ENCODE measurements at regions not wholly inside any gene's neighbourhood (a gene's known extent, or its start where the extent isn't known, plus 50 kb on each side); places are given as distances from the start of the nearest gene placed in this dataset.
"Not testable (repeated sequence)": the region's sequence is repeated elsewhere in the genome, so short reads cannot be mapped to it uniquely, and the experiment has no call there.

GRCh38 chr5:163163858-163164257, 273.5 kb upstream of the CCNG1 start:
- TF ChIP-seq CTCF (IDR thresholded peaks at IDR 0.05; ENCODE audit: control extremely low read depth, extremely low read depth, low read depth, missing control alignments) = no peak
- DNase-seq (ENCODE audit: extremely low spot score) = no peak
- CTCF ChIA-PET = interaction anchor here (1.2 kb wide), 1 partner anchor 14 kb away, joined by 3 read pairs; no protein-coding TSS in a partner anchor
- POLR2A ChIA-PET = no interaction called here

GRCh38 chr5:163165277-163165676, 272.1 kb upstream of the CCNG1 start:
- POLR2A ChIA-PET = no interaction called here
- no peak for DNase-seq (ENCODE audit: extremely low spot score)
- no peak for TF ChIP-seq CTCF (IDR thresholded peaks at IDR 0.05; ENCODE audit: control extremely low read depth, extremely low read depth, low read depth, missing control alignments)
- CTCF ChIA-PET = no interaction called here

GRCh38 chr5:163170161-163170560, 267.2 kb upstream of the CCNG1 start:
- DNase-seq (ENCODE audit: extremely low spot score); CTCF ChIA-PET; POLR2A ChIA-PET: not testable (repeated sequence)

- ChIA-PET POLR2A (no interaction called here), CTCF (no interaction called here)
- no peak for DNase-seq (ENCODE audit: extremely low spot score)
- no peak for TF ChIP-seq CTCF (IDR thresholded peaks at IDR 0.05; ENCODE audit: control extremely low read depth, extremely low read depth, low read depth, missing control alignments)
Observed at GRCh38 chr5:163172540-163173338, 264.7 kb upstream of the CCNG1 start.

GRCh38 chr5:163177971-163178370, 259.4 kb upstream of the CCNG1 start:
- POLR2A ChIA-PET = no interaction called here
- TF ChIP-seq CTCF (IDR thresholded peaks at IDR 0.05; ENCODE audit: control extremely low read depth, extremely low read depth, low read depth, missing control alignments) = no peak
- CTCF ChIA-PET = interaction anchor here (1.1 to 1.2 kb wide), 2 partner anchors 14 to 21 kb away, joined by 3 read pairs; no protein-coding TSS in a partner anchor
- DNase-seq (ENCODE audit: extremely low spot score) = no peak

- no peak for TF ChIP-seq CTCF (IDR thresholded peaks at IDR 0.05; ENCODE audit: control extremely low read depth, extremely low read depth, low read depth, missing control alignments)
Observed at GRCh38 chr5:163185315-163185714, 252.1 kb upstream of the CCNG1 start.

GRCh38 chr5:163189023-163189553, 248.3 kb upstream of the CCNG1 start:
- DNase-seq (ENCODE audit: extremely low spot score) = no peak
- TF ChIP-seq CTCF (IDR thresholded peaks at IDR 0.05; ENCODE audit: control extremely low read depth, extremely low read depth, low read depth, missing control alignments) = no peak
- ChIA-PET CTCF (no interaction called here), POLR2A (no interaction called here)

More at GRCh38 chr5:163185315-163185714, 252.1 kb upstream of the CCNG1 start:
- POLR2A ChIA-PET = no interaction called here
- CTCF ChIA-PET = no interaction called here
- no peak for DNase-seq (ENCODE audit: extremely low spot score)
